ENCODE measurements at regions not wholly inside any gene's neighbourhood (a gene's known extent, or its start where the extent isn't known, plus 50 kb on each side); places are given as distances from the start of the nearest gene placed in this dataset.

DNA sequence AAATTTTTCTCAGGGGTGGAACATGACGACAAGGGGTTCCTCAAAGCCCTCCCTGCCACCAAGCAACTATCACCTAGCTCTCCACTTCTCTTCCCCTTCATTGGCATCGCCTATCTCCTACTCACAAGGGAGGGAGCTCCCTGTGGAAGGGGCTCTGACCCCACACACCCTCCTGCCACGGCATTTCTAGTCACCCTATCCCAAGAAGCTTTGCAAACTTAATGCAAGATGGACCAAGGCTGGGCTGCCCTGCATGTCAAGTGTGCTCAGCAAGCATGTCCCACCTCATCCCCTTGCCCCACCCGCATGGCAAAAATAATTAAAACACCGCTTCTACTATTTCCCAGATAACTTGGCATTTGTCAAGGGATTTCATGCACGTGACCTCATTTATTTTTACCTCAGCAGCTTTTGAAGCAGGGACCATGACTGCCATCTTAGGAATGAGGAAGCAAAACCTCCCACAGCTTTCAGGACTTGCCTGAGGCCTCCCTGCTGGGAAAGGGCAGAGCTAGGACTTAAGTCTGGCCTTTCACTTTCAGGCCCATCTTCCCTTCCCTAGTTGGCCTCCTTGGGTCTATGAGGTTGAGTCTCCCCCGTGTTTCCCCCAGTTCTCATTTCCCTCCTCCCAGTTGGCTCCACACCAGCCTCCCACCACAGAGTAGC is 161.3 kb downstream of the TSEN15 start:
- TF ChIP-seq, protein P1, sequence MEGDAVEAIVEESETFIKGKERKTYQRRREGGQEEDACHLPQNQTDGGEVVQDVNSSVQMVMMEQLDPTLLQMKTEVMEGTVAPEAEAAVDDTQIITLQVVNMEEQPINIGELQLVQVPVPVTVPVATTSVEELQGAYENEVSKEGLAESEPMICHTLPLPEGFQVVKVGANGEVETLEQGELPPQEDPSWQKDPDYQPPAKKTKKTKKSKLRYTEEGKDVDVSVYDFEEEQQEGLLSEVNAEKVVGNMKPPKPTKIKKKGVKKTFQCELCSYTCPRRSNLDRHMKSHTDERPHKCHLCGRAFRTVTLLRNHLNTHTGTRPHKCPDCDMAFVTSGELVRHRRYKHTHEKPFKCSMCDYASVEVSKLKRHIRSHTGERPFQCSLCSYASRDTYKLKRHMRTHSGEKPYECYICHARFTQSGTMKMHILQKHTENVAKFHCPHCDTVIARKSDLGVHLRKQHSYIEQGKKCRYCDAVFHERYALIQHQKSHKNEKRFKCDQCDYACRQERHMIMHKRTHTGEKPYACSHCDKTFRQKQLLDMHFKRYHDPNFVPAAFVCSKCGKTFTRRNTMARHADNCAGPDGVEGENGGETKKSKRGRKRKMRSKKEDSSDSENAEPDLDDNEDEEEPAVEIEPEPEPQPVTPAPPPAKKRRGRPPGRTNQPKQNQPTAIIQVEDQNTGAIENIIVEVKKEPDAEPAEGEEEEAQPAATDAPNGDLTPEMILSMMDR (IDR thresholded peaks at IDR 0.05; ENCODE audit: poor library complexity), result no peak
- TF ChIP-seq EZH2 (IDR thresholded peaks at IDR 0.05; ENCODE audit: borderline replicate concordance), result no peak
- no peak for TF ChIP-seq EZH2phosphoT487 (IDR thresholded peaks at IDR 0.05; ENCODE audit: low read depth, severe bottlenecking, unreplicated experiment)

All from hepatocyte (in vitro differentiated cells).